HepG2 (cell line): ENCODE measurements at regions not wholly inside any gene's neighbourhood (a gene's known extent, or its start where the extent isn't known, plus 50 kb on each side); places are given as distances from the start of the nearest gene placed in this dataset.

ENCODE experiments used
- ATAC-seq: fragments of 200-7000 bp; cut with Tn5 transposase; 3 replicates; pipeline ENCODE4 v1.9.1; 2020; ENCODE audit warnings: mild to moderate bottlenecking, moderate library complexity
- BruUV-seq: library from RNA; stranded (reverse); fragments of 400-500 nt; replicated peaks from 2 replicates; lab custom pipeline; 2021; lab: Mats Ljungman, UMichigan
- CTCF ChIA-PET: fragments of 300-600 bp; formaldehyde crosslinking; extraction: SDS; loops from one replicate; lab custom pipeline; 2021; ENCODE audit warnings: low total read pairs, inconsistent platforms, low intra/inter-chr PET ratio; lab: Yijun Ruan, JAX
- POLR2A ChIA-PET: fragments of 350-600 bp; sonication (Branson Sonifier 250); formaldehyde crosslinking; loops from one replicate; lab custom pipeline; 2020; ENCODE audit warnings: antibody characterized with exemption, inconsistent platforms; lab: Yijun Ruan, JAX
- DNase-seq: peaks from one replicate; pipeline ENCODE4 v3.0.0-alpha.2; 2015; ENCODE audit warnings: low spot score
- FAIRE-seq: peaks from 3 replicates; lab custom pipeline; 2011; peaks lifted over from hg19 to GRCh38; lab: Jason Lieb, UNC
- H2AFZ ChIP-seq: one replicate; pipeline ENCODE4 v1.6.1; 2011; ENCODE audit warnings: low read length, inconsistent platforms
- H3K27ac ChIP-seq: fragments of 300-600 bp; 3 replicates; pipeline ENCODE4 v1.8.0; 2011; ENCODE audit warnings: mixed run types, mild to moderate bottlenecking, mixed read lengths, low read length, inconsistent platforms; ENCODE audit not compliant: insufficient read depth; ENCODE audit errors: extremely low read length
- H3K27me3 ChIP-seq, 2 experiments: fragments of 200-600 bp in 1 of 2; 2 replicates in 1 of 2; 3 replicates in 1 of 2; pipeline versions ENCODE4 v1.6.0 to v1.8.0; 2011; ENCODE audit warnings: low read length in 2 of 2, mild to moderate bottlenecking in 2 of 2, moderate library complexity in 2 of 2, inconsistent platforms in 1 of 2; ENCODE audit not compliant: insufficient read depth in 2 of 2, control insufficient read depth in 1 of 2
- H3K36me3 ChIP-seq, 2 experiments: fragments of 200-600 bp in 1 of 2; replicated peaks in 1 of 2; 2 replicates in 1 of 2; 3 replicates in 1 of 2; pipeline versions ENCODE4 v1.5.1 to v1.8.0; 2011; ENCODE audit warnings: low read length in 2 of 2, inconsistent platforms in 1 of 2; ENCODE audit not compliant: insufficient read depth in 2 of 2, control insufficient read depth in 1 of 2
- H3K4me1 ChIP-seq: 2 replicates; pipeline ENCODE4 v1.5.1; 2012; ENCODE audit warnings: low read length, inconsistent platforms; ENCODE audit not compliant: insufficient read depth
- H3K4me2 ChIP-seq: 2 replicates; pipeline ENCODE4 v1.6.0; 2011; ENCODE audit warnings: low read depth, low read length, inconsistent platforms
- H3K4me3 ChIP-seq, 3 experiments: fragments of 200-600 bp in 1 of 3; sonication (generic), shearing (Covaris generic) in 1 of 3; replicated peaks in 1 of 3; 2 replicates each; pipeline ENCODE4 v1.5.1; 2011 to 2016; ENCODE audit warnings: low read length in 3 of 3, inconsistent platforms in 2 of 3, low read depth in 2 of 3, mild to moderate bottlenecking in 2 of 3, control low read depth in 1 of 3, mixed read lengths in 1 of 3; ENCODE audit not compliant: insufficient read depth in 1 of 3
- H3K79me2 ChIP-seq: one replicate; pipeline ENCODE4 v1.6.1; 2011; ENCODE audit warnings: low read length, inconsistent platforms; ENCODE audit not compliant: insufficient read depth
- H3K9ac ChIP-seq: 2 replicates; pipeline ENCODE4 v1.6.0; 2011; ENCODE audit warnings: mild to moderate bottlenecking, low read depth, low read length, inconsistent platforms; ENCODE audit not compliant: insufficient read depth
- H3K9me3 ChIP-seq: 2 replicates; pipeline ENCODE4 v1.5.1; 2012; ENCODE audit warnings: mild to moderate bottlenecking, low read length
- H4K20me1 ChIP-seq: 2 replicates; pipeline ENCODE4 v1.6.0; 2011; ENCODE audit warnings: inconsistent platforms, mild to moderate bottlenecking, low read length, moderate library complexity; ENCODE audit not compliant: insufficient read depth
- FOSL1 ChIP-seq: sonication (generic); formaldehyde crosslinking; IDR thresholded peaks from 2 replicates; pipeline ENCODE4 v1.9.0; 2021; ENCODE audit warnings: missing genetic modification reagents, borderline replicate concordance
- FOXM1 ChIP-seq: sonication (generic); formaldehyde crosslinking; IDR thresholded peaks from 2 replicates; pipeline ENCODE4 v1.5.0; 2020; ENCODE audit warnings: missing genetic modification reagents
- KLF6 ChIP-seq: IDR thresholded peaks from 2 replicates; pipeline ENCODE4 v1.8.0; 2016; ENCODE audit warnings: missing biosample characterization, missing genetic modification reagents
- PITX1 ChIP-seq: sonication (generic); formaldehyde crosslinking; IDR thresholded peaks from 2 replicates; pipeline ENCODE4 v1.5.1; 2020; ENCODE audit warnings: mild to moderate bottlenecking, missing genetic modification reagents
- ZMYM4 ChIP-seq: sonication (generic); formaldehyde crosslinking; IDR thresholded peaks from 2 replicates; pipeline ENCODE4 v1.8.1; 2023; ENCODE audit warnings: mild to moderate bottlenecking, missing genetic modification reagents
- ZNF720 ChIP-seq: sonication (generic); formaldehyde crosslinking; IDR thresholded peaks from 2 replicates; pipeline ENCODE4 v1.4.0; 2020; ENCODE audit warnings: missing genetic modification reagents
- WGBS: methylation state at CpG from one replicate; pipeline ENCODE4 v1.1.6; 2017; ENCODE audit warnings: low lambda C conversion rate; 5-methylcytosine and 5-hydroxymethylcytosine counted together
- in situ Hi-C: cut with HindIII; loops from 2 replicates; pipeline ENCODE4 v1.10.0; 2017; ENCODE audit warnings: low pct_unique_long_range_greater_than_20kb; ENCODE audit not compliant: extremely low pct_ligation_motif_present
- intact Hi-C: fragments of 100-400 bp; cut with micrococcal nuclease; formaldehyde crosslinking; loops from one replicate; pipeline ENCODE4 v1.10.0; 2022; ENCODE audit not compliant: unreplicated experiment
- TF ChIP-seq, protein P1 (sequence below), 2 experiments: sonication (generic) in 1 of 2; formaldehyde crosslinking in 1 of 2; IDR thresholded peaks; 2 replicates each; pipeline versions ENCODE4 v1.4.0 to v1.6.1; 2016 to 2020; ENCODE audit warnings: borderline replicate concordance in 1 of 2, low read depth in 1 of 2, mild to moderate bottlenecking in 1 of 2, missing genetic modification reagents in 1 of 2
- TF ChIP-seq, protein P2 (sequence below): sonication (generic); formaldehyde crosslinking; IDR thresholded peaks from 2 replicates; pipeline ENCODE4 v1.4.0; 2020; ENCODE audit warnings: missing genetic modification reagents
- TF ChIP-seq, protein P3 (sequence below): sonication (generic); formaldehyde crosslinking; IDR thresholded peaks from 2 replicates; pipeline ENCODE4 v1.5.1; 2020; ENCODE audit warnings: mild to moderate bottlenecking, missing genetic modification reagents

DNA sequence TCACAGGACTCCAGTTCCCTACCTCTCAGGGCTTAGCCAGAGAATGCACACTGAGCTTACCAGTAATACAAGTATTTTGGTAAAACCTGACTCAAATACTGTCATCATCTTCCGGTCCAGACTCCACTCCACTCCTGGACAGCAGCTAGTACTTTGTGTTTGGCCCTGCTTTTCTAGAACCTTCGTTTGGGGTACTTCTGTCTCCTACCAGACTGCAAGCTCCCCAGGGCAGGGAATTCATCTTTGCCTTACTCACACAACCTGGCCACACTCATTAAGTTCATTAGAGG is 108.9 kb upstream of the CDC42EP3 start:
- ATAC-seq (no peak), DNase-seq (no peak), FAIRE-seq (no peak)
- in situ Hi-C loops (no loop called here), intact Hi-C loops (no loop called here)
- H3K79me2 ChIP-seq = no peaks in the 10 kb centered on the region
- no peak overlapping the region for H3K4me2 ChIP-seq
- H3K4me3 ChIP-seq = no peak overlapping the region
- POLR2A ChIA-PET = no interaction called here
- H3K27me3 ChIP-seq = peaks cover 2 to 21% of the 10 kb centered on the region in 2 experiments; a peak in 3 of 5 replicates
- H4K20me1 ChIP-seq = no peaks in the 10 kb centered on the region
- no peaks in the 10 kb centered on the region for H3K9me3 ChIP-seq
- H3K36me3 ChIP-seq = no peaks in the 10 kb centered on the region
- TF ChIP-seq ZMYM4 (CRISPR knock-in tag) = no peak
- TF ChIP-seq ZNF720 = no peak
- no peak for TF ChIP-seq FOSL1 (CRISPR knock-in tag)
- TF ChIP-seq FOXM1 (CRISPR knock-in tag) = no peak
- TF ChIP-seq, protein P1, sequence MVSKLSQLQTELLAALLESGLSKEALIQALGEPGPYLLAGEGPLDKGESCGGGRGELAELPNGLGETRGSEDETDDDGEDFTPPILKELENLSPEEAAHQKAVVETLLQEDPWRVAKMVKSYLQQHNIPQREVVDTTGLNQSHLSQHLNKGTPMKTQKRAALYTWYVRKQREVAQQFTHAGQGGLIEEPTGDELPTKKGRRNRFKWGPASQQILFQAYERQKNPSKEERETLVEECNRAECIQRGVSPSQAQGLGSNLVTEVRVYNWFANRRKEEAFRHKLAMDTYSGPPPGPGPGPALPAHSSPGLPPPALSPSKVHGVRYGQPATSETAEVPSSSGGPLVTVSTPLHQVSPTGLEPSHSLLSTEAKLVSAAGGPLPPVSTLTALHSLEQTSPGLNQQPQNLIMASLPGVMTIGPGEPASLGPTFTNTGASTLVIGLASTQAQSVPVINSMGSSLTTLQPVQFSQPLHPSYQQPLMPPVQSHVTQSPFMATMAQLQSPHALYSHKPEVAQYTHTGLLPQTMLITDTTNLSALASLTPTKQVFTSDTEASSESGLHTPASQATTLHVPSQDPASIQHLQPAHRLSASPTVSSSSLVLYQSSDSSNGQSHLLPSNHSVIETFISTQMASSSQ (IDR thresholded peaks at IDR 0.05; ENCODE audit: low read depth) = no peak
- TF ChIP-seq, protein P1 (CRISPR knock-in tag; IDR thresholded peaks at IDR 0.05; ENCODE audit: borderline replicate concordance) = no peak
- TF ChIP-seq, protein P2, sequence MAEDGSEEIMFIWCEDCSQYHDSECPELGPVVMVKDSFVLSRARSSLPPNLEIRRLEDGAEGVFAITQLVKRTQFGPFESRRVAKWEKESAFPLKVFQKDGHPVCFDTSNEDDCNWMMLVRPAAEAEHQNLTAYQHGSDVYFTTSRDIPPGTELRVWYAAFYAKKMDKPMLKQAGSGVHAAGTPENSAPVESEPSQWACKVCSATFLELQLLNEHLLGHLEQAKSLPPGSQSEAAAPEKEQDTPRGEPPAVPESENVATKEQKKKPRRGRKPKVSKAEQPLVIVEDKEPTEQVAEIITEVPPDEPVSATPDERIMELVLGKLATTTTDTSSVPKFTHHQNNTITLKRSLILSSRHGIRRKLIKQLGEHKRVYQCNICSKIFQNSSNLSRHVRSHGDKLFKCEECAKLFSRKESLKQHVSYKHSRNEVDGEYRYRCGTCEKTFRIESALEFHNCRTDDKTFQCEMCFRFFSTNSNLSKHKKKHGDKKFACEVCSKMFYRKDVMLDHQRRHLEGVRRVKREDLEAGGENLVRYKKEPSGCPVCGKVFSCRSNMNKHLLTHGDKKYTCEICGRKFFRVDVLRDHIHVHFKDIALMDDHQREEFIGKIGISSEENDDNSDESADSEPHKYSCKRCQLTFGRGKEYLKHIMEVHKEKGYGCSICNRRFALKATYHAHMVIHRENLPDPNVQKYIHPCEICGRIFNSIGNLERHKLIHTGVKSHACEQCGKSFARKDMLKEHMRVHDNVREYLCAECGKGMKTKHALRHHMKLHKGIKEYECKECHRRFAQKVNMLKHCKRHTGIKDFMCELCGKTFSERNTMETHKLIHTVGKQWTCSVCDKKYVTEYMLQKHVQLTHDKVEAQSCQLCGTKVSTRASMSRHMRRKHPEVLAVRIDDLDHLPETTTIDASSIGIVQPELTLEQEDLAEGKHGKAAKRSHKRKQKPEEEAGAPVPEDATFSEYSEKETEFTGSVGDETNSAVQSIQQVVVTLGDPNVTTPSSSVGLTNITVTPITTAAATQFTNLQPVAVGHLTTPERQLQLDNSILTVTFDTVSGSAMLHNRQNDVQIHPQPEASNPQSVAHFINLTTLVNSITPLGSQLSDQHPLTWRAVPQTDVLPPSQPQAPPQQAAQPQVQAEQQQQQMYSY (CRISPR knock-in tag) = no peak
- TF ChIP-seq, protein P3, sequence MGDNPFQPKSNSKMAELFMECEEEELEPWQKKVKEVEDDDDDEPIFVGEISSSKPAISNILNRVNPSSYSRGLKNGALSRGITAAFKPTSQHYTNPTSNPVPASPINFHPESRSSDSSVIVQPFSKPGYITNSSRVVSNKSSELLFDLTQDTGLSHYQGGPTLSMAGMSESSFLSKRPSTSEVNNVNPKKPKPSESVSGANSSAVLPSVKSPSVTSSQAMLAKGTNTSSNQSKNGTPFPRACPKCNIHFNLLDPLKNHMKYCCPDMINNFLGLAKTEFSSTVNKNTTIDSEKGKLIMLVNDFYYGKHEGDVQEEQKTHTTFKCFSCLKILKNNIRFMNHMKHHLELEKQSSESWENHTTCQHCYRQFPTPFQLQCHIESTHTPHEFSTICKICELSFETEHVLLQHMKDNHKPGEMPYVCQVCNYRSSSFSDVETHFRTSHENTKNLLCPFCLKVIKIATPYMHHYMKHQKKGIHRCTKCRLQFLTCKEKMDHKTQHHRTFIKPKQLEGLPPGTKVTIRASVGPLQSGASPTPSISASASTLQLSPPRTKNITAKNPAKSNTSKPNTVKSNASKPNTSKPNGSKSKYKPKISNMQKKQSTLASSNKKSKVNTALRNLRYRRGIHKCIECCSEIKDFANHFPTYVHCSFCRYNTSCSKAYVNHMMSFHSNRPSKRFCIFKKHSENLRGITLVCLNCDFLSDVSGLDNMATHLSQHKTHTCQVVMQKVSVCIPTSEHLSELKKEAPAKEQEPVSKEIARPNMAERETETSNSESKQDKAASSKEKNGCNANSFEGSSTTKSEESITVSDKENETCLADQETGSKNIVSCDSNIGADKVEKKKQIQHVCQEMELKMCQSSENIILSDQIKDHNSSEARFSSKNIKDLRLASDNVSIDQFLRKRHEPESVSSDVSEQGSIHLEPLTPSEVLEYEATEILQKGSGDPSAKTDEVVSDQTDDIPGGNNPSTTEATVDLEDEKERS (CRISPR knock-in tag) = no peak
- TF ChIP-seq KLF6 (CRISPR knock-in tag) = no peak
- TF ChIP-seq PITX1 (CRISPR knock-in tag) = no peak
- TF ChIP-seq, all 625 proteins: peak for 0
- Histone ChIP-seq H3K27ac (no peak overlapping the region), H3K4me1 (no peaks in the 10 kb centered on the region), H3K9ac (no peak overlapping the region), H2AFZ (no peak overlapping the region)
- WGBS = 24% methylated on average over 2 of the region's 2 CpGs
- BruUV-seq = no TSS peak
- CTCF ChIA-PET = no interaction called here
